ENCODE measurements at regions not wholly inside any gene's neighbourhood (a gene's known extent, or its start where the extent isn't known, plus 50 kb on each side); places are given as distances from the start of the nearest gene placed in this dataset.

- TF ChIP-seq TAF7 (tag; IDR thresholded peaks at IDR 0.05) (no peak), HDAC6 (IDR thresholded peaks at IDR 0.05; ENCODE audit: low read depth, low read length) (no peak), MTF1 (CRISPR knock-in tag; IDR thresholded peaks at IDR 0.05; ENCODE audit: borderline replicate concordance) (no peak)
- TF ChIP-seq, protein P1, sequence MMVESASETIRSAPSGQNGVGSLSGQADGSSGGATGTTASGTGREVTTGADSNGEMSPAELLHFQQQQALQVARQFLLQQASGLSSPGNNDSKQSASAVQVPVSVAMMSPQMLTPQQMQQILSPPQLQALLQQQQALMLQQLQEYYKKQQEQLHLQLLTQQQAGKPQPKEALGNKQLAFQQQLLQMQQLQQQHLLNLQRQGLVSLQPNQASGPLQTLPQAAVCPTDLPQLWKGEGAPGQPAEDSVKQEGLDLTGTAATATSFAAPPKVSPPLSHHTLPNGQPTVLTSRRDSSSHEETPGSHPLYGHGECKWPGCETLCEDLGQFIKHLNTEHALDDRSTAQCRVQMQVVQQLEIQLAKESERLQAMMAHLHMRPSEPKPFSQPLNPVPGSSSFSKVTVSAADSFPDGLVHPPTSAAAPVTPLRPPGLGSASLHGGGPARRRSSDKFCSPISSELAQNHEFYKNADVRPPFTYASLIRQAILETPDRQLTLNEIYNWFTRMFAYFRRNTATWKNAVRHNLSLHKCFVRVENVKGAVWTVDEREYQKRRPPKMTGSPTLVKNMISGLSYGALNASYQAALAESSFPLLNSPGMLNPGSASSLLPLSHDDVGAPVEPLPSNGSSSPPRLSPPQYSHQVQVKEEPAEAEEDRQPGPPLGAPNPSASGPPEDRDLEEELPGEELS (CRISPR knock-in tag; IDR thresholded peaks at IDR 0.05; ENCODE audit: borderline replicate concordance) = no peak
Measured at GRCh38 chr9:79970146-79970425, 398.3 kb downstream of the TLE4 start (continued).

GRCh38 chr9:79969393-79970145 lies 397.8 kb downstream of the TLE4 start:
- Histone ChIP-seq H3K36me3 (ENCODE audit: control insufficient read depth, insufficient read depth, low read length) (no peaks in the 10 kb centered on the region), H3K4me2 (ENCODE audit: insufficient read depth, low read length) (no peak overlapping the region), H3K27me3 (ENCODE audit: control insufficient read depth in 2 of 2, insufficient read depth in 2 of 2, low read length in 2 of 2) (no peaks in the 10 kb centered on the region), H3K79me2 (ENCODE audit: control insufficient read depth, insufficient read depth, low read length) (no peaks in the 10 kb centered on the region), H3K9me1 (ENCODE audit: control insufficient read depth, insufficient read depth, low read length) (no peaks in the 10 kb centered on the region), H3K9me3 (replicated peaks; ENCODE audit: control insufficient read depth, insufficient read depth, low read depth, low read length) (no peaks in the 10 kb centered on the region), H3K9ac (ENCODE audit: insufficient read depth in 1 of 2, low read depth in 2 of 2, low read length in 2 of 2) (no peak overlapping the region), H4K20me1 (replicated peaks; ENCODE audit: control insufficient read depth, insufficient read depth, low read length) (no peaks in the 10 kb centered on the region), H3K4me1 (replicated peaks in 1 of 2; ENCODE audit: control insufficient read depth in 2 of 2, insufficient read depth in 2 of 2, low read length in 2 of 2) (no peaks in the 10 kb centered on the region), H2AFZ (ENCODE audit: low read depth, low read length) (no peak overlapping the region), H3K27ac (ENCODE audit: extremely low read depth, low read depth, low read length) (no peak overlapping the region), H3K4me3 (no peak overlapping the region)
- WGBS (ENCODE audit: insufficient coverage, low coverage, missing lambda C conversion rate) = 0% methylated on average over 3 of the region's 3 CpGs
- ATAC-seq = no peak
- no peak for DNase-seq (ENCODE audit: extremely low read depth in 1 of 4, low spot score in 3 of 4)
- in situ Hi-C loops (cut with MboI) = no loop called here
- no TSS peak for BruUV-seq (replicated peaks)
- CTCF ChIA-PET (ENCODE audit: low intra/inter-chr PET ratio) = no interaction called here
- no peak for FAIRE-seq
- POLR2A ChIA-PET = no interaction called here
- intact Hi-C loops (cut with micrococcal nuclease) = no loop called here
- TF ChIP-seq, protein P2, sequence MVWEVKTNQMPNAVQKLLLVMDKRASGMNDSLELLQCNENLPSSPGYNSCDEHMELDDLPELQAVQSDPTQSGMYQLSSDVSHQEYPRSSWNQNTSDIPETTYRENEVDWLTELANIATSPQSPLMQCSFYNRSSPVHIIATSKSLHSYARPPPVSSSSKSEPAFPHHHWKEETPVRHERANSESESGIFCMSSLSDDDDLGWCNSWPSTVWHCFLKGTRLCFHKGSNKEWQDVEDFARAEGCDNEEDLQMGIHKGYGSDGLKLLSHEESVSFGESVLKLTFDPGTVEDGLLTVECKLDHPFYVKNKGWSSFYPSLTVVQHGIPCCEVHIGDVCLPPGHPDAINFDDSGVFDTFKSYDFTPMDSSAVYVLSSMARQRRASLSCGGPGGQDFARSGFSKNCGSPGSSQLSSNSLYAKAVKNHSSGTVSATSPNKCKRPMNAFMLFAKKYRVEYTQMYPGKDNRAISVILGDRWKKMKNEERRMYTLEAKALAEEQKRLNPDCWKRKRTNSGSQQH (CRISPR knock-in tag; IDR thresholded peaks at IDR 0.05) = no peak
- no peak for TF ChIP-seq KLF13 (tag; IDR thresholded peaks at IDR 0.05; ENCODE audit: borderline replicate concordance, low read depth)
- no peak for TF ChIP-seq SUPT5H (IDR thresholded peaks at IDR 0.05)
- no peak for TF ChIP-seq ASH1L (IDR thresholded peaks at IDR 0.05; ENCODE audit: borderline replicate concordance, low read depth, partially characterized antibody)
- no peak for TF ChIP-seq MCM2 (IDR thresholded peaks at IDR 0.05; ENCODE audit: low read depth)
- no peak for TF ChIP-seq ZNF655 (CRISPR knock-in tag; IDR thresholded peaks at IDR 0.05)
- no peak for TF ChIP-seq PML (IDR thresholded peaks at IDR 0.05; ENCODE audit: low read length)
- no peak for TF ChIP-seq SREBF1 (IDR thresholded peaks at IDR 0.05; ENCODE audit: borderline replicate concordance, low read depth, low read length)
- no peak for TF ChIP-seq DNMT1 (IDR thresholded peaks at IDR 0.05)
- no peak for TF ChIP-seq HLTF (IDR thresholded peaks at IDR 0.05)
- TF ChIP-seq POLR2AphosphoS2 (IDR thresholded peaks at IDR 0.05; ENCODE audit: low read length) = no peak
- no peak for TF ChIP-seq POLR2H (tag; IDR thresholded peaks at IDR 0.05; ENCODE audit: low read depth)
- TF ChIP-seq EGR1 (conservative IDR thresholded peaks at IDR 0.05) = no peak
